HEK293 (cell line): ENCODE measurements at regions not wholly inside any gene's neighbourhood (a gene's known extent, or its start where the extent isn't known, plus 50 kb on each side); places are given as distances from the start of the nearest gene placed in this dataset.

Experiments
- CTCF ChIA-PET: fragments of 350-600 bp; formaldehyde crosslinking; extraction: SDS; loops from one replicate; lab custom pipeline; 2021; ENCODE audit warnings: antibody characterized with exemption; lab: Yijun Ruan, JAX
- POLR2A ChIA-PET: fragments of 300-600 bp; formaldehyde crosslinking; extraction: SDS; loops from one replicate; lab custom pipeline; 2020; ENCODE audit warnings: antibody characterized with exemption, inconsistent platforms; lab: Yijun Ruan, JAX
- H3K27ac ChIP-seq: fragments of 200-500 bp; sonication (Bioruptor generic); 2 replicates; pipeline ENCODE4 v1.5.1; 2014; ENCODE audit warnings: low read depth, low read length, control low read depth, inconsistent platforms; ENCODE audit errors: extremely low read depth
- H3K36me3 ChIP-seq, 2 experiments: fragments of 200-500 bp in 1 of 2; sonication (Bioruptor generic) in 1 of 2; 1 replicate in 1 of 2; 2 replicates in 1 of 2; pipeline ENCODE4 v1.5.1; 2014 to 2017; ENCODE audit warnings: inconsistent platforms in 2 of 2, low read length in 2 of 2; ENCODE audit not compliant: control insufficient read depth in 2 of 2, insufficient read depth in 1 of 2
- H3K4me1 ChIP-seq: fragments of 200-500 bp; sonication (Bioruptor generic); 2 replicates; pipeline ENCODE4 v1.5.1; 2014; ENCODE audit warnings: mild to moderate bottlenecking, low read length, inconsistent platforms; ENCODE audit not compliant: control insufficient read depth, insufficient read depth
- H3K4me3 ChIP-seq: 2 replicates; pipeline ENCODE4 v1.5.1; 2011; ENCODE audit warnings: low read depth, mild to moderate bottlenecking, control low read depth, low read length, moderate library complexity
- H3K9me3 ChIP-seq: fragments of 200-500 bp; sonication (Bioruptor generic); 2 replicates; pipeline ENCODE4 v1.5.1; 2014; ENCODE audit warnings: low read depth, low read length, inconsistent platforms; ENCODE audit not compliant: control insufficient read depth, insufficient read depth
- BCL11B ChIP-seq: fragments of 450-650 bp; formaldehyde crosslinking; IDR thresholded peaks from 2 replicates; pipeline ENCODE4 v1.5.1; 2016; ENCODE audit warnings: low read depth, missing biosample characterization, missing genetic modification characterization
- OVOL3 ChIP-seq: fragments of 450-650 bp; formaldehyde crosslinking; IDR thresholded peaks from 2 replicates; pipeline ENCODE4 v1.5.1; 2016; ENCODE audit warnings: missing biosample characterization, missing genetic modification characterization
- REST ChIP-seq: fragments of 450-650 bp; formaldehyde crosslinking; IDR thresholded peaks from 2 replicates; pipeline ENCODE4 v1.5.1; 2016; ENCODE audit warnings: missing biosample characterization, missing genetic modification characterization
- SP7 ChIP-seq: fragments of 450-650 bp; formaldehyde crosslinking; IDR thresholded peaks from 2 replicates; pipeline ENCODE4 v1.5.1; 2016; ENCODE audit warnings: missing biosample characterization, missing genetic modification characterization
- ZBTB10 ChIP-seq: fragments of 450-650 bp; formaldehyde crosslinking; IDR thresholded peaks from 2 replicates; pipeline ENCODE4 v1.5.1; 2016; ENCODE audit warnings: missing biosample characterization, missing genetic modification characterization
- ZBTB49 ChIP-seq: fragments of 450-650 bp; formaldehyde crosslinking; IDR thresholded peaks from 2 replicates; pipeline ENCODE4 v1.5.1; 2016; ENCODE audit warnings: missing biosample characterization, missing genetic modification characterization, low read depth
- ZNF19 ChIP-seq: fragments of 450-650 bp; formaldehyde crosslinking; IDR thresholded peaks from 2 replicates; pipeline ENCODE4; 2016; ENCODE audit warnings: missing biosample characterization, missing genetic modification characterization, low read depth
- ZNF26 ChIP-seq: fragments of 450-650 bp; formaldehyde crosslinking; IDR thresholded peaks from 2 replicates; pipeline ENCODE4 v1.5.1; 2016; ENCODE audit warnings: missing biosample characterization, missing genetic modification characterization
- ZNF37A ChIP-seq: fragments of 450-650 bp; IDR thresholded peaks from 2 replicates; pipeline ENCODE4 v1.5.1; 2018; ENCODE audit warnings: missing biosample characterization, missing genetic modification characterization
- ZNF398 ChIP-seq: fragments of 450-650 bp; formaldehyde crosslinking; IDR thresholded peaks from 2 replicates; pipeline ENCODE4 v1.5.1; 2017; ENCODE audit warnings: missing biosample characterization, missing genetic modification characterization
- ZNF48 ChIP-seq: fragments of 450-650 bp; formaldehyde crosslinking; IDR thresholded peaks from 2 replicates; pipeline ENCODE4 v1.5.1; 2016; ENCODE audit warnings: missing biosample characterization, missing genetic modification characterization
- ZNF596 ChIP-seq: fragments of 450-650 bp; IDR thresholded peaks from 2 replicates; pipeline ENCODE4 v1.5.0; 2018; ENCODE audit warnings: missing biosample characterization, mild to moderate bottlenecking, missing genetic modification characterization, moderate library complexity
- ZNF624 ChIP-seq: fragments of 450-650 bp; formaldehyde crosslinking; IDR thresholded peaks from 2 replicates; pipeline ENCODE4 v1.5.1; 2017; ENCODE audit warnings: missing biosample characterization, missing genetic modification characterization
- ZNF629 ChIP-seq: fragments of 450-650 bp; formaldehyde crosslinking; IDR thresholded peaks from 2 replicates; pipeline ENCODE4 v1.5.1; 2017; ENCODE audit warnings: missing biosample characterization, missing genetic modification characterization
- ZNF658 ChIP-seq: fragments of 450-650 bp; formaldehyde crosslinking; IDR thresholded peaks from 2 replicates; pipeline ENCODE4; 2016; ENCODE audit warnings: missing biosample characterization, missing genetic modification characterization
- ZNF776 ChIP-seq: fragments of 450-650 bp; formaldehyde crosslinking; IDR thresholded peaks from 2 replicates; pipeline ENCODE4 v1.5.0; 2017; ENCODE audit warnings: missing biosample characterization, missing genetic modification characterization, borderline replicate concordance
- ZXDB ChIP-seq: fragments of 450-650 bp; formaldehyde crosslinking; IDR thresholded peaks from 2 replicates; pipeline ENCODE4 v1.5.1; 2016; ENCODE audit warnings: missing biosample characterization, missing genetic modification characterization

GRCh38 chr3:31405515-31405914 lies 127.2 kb upstream of the STT3B start:
- ChIA-PET CTCF (interaction anchor here (0.7 to 1.0 kb wide), 2 partner anchors 8 to 205 kb away, joined by 4 read pairs; no protein-coding TSS in a partner anchor), POLR2A (no interaction called here)

More at GRCh38 chr3:31405515-31405914, 127.2 kb upstream of the STT3B start:
- Histone ChIP-seq H3K4me3 (no peak overlapping the region), H3K9me3 (no peaks in the 10 kb centered on the region), H3K36me3 (no peaks in the 10 kb centered on the region), H3K27ac (no peak overlapping the region), H3K4me1 (no peaks in the 10 kb centered on the region)
- TF ChIP-seq ZNF776 (tag by site-specific recombination), result no peak
- no peak for TF ChIP-seq ZNF624 (tag by site-specific recombination)
- TF ChIP-seq REST (tag by site-specific recombination), result no peak
- no peak for TF ChIP-seq ZBTB10
- no peak for TF ChIP-seq ZNF658 (tag by site-specific recombination)
- TF ChIP-seq ZNF19 (tag by site-specific recombination), result no peak
- TF ChIP-seq ZNF398 (tag by site-specific recombination), result no peak
- no peak for TF ChIP-seq OVOL3
- no peak for TF ChIP-seq ZBTB49 (tag by site-specific recombination)
- no peak for TF ChIP-seq ZNF48 (tag by site-specific recombination)
- no peak for TF ChIP-seq ZXDB (tag by site-specific recombination)
- TF ChIP-seq ZNF26 (tag by site-specific recombination), result no peak
- no peak for TF ChIP-seq ZNF629 (tag by site-specific recombination)
- TF ChIP-seq BCL11B (tag by site-specific recombination), result no peak
- TF ChIP-seq SP7 (tag by site-specific recombination), result no peak
- no peak for TF ChIP-seq ZNF596 (tag by site-specific recombination)
- TF ChIP-seq ZNF37A (tag by site-specific recombination), result no peak
